Tibial artery (tissue), 4 donors: ENCODE measurements at regions not wholly inside any gene's neighbourhood (a gene's known extent, or its start where the extent isn't known, plus 50 kb on each side); places are given as distances from the start of the nearest gene placed in this dataset.

Experiments
- DNase-seq, 2 donors: peaks; one replicate each; pipeline ENCODE4 v3.0.0-alpha.2; 2019
- H3K27ac ChIP-seq, 2 donors: fragments of 200-600 bp; sonication (generic) in 1 of 2; 1 replicate in 1 of 2; 2 replicates in 1 of 2; pipeline ENCODE4 v1.5.1; 2018 to 2019; ENCODE audit warnings: mild to moderate bottlenecking in 1 of 2
- H3K27me3 ChIP-seq, 2 donors: fragments of 200-600 bp; sonication (generic) in 1 of 2; one replicate each; pipeline versions ENCODE4 v1.5.1 to v1.6.0; 2016 to 2019
- H3K36me3 ChIP-seq, 3 donors: fragments of 200-600 bp; sonication (generic) in 2 of 3; one replicate each; pipeline ENCODE4 v1.5.1; 2016 to 2019; ENCODE audit warnings: mild to moderate bottlenecking in 2 of 3
- H3K4me1 ChIP-seq, 4 donors: fragments of 200-600 bp; sonication (generic) in 2 of 4; 1 replicate in 3 of 4; 2 replicates in 1 of 4; pipeline ENCODE4 v1.5.1; 2016 to 2019
- H3K4me3 ChIP-seq, 2 donors: fragments of 200-600 bp; sonication (generic) in 1 of 2; 1 replicate in 1 of 2; 2 replicates in 1 of 2; pipeline ENCODE4 v1.5.1; 2018 to 2019; ENCODE audit warnings: mild to moderate bottlenecking in 2 of 2
- H3K9me3 ChIP-seq, 3 donors: fragments of 200-600 bp; sonication (generic) in 1 of 3; one replicate each; pipeline ENCODE4 v1.5.1; 2016 to 2019
- CTCF ChIP-seq, 2 experiments: fragments of 200-600 bp in 1 of 2; fragments of 450-650 bp in 1 of 2; IDR thresholded peaks; one replicate each; pipeline ENCODE4 v1.5.1; 2017 to 2019; ENCODE audit warnings: antibody characterized with exemption in 2 of 2, mild to moderate bottlenecking in 1 of 2, moderate library complexity in 1 of 2
- intact Hi-C: fragments of 100-400 bp; cut with DNase I; formaldehyde crosslinking; loops from one replicate; pipeline ENCODE4 v1.15.0; 2023; ENCODE audit warnings: low total_unique reads

- intact Hi-C loops, result no loop called here
- no peak for TF ChIP-seq CTCF (IDR thresholded peaks at IDR 0.05)
These were observed 96.9 kb downstream of the KATNIP start for GRCh38 chr16:27646806-27647205.

GRCh38 chr16:27649021-27649420, 99.1 kb downstream of the KATNIP start:
- intact Hi-C loops, result no loop called here
- H3K27ac ChIP-seq, result no peak overlapping the region
- no peak overlapping the region for H3K4me3 ChIP-seq

More at GRCh38 chr16:27646806-27647205, 96.9 kb downstream of the KATNIP start:
- no peak overlapping the region for H3K27ac ChIP-seq
- H3K4me1 ChIP-seq, result no peaks in the 10 kb centered on the region
- no peak overlapping the region for H3K4me3 ChIP-seq
- H3K9me3 ChIP-seq, result no peaks in the 10 kb centered on the region
- peaks cover 4 to 21% (median 17%) of the 10 kb centered on the region in 3 donors for H3K36me3 ChIP-seq
- DNase-seq, result no peak
- no peaks in the 10 kb centered on the region for H3K27me3 ChIP-seq

GRCh38 chr16:27650073-27650701, 100.2 kb downstream of the KATNIP start:
- intact Hi-C loops, result no loop called here
- DNase-seq, result no peak
- H3K4me3 ChIP-seq, result no peak overlapping the region
- H3K9me3 ChIP-seq, result no peaks in the 10 kb centered on the region
- H3K27ac ChIP-seq, result no peak overlapping the region
- H3K4me1 ChIP-seq, result no peaks in the 10 kb centered on the region
- TF ChIP-seq CTCF (IDR thresholded peaks at IDR 0.05), result no peak
- H3K27me3 ChIP-seq, result no peaks in the 10 kb centered on the region
- H3K36me3 ChIP-seq, result peaks cover 4 to 21% (median 18%) of the 10 kb centered on the region in 3 donors

More at GRCh38 chr16:27649021-27649420, 99.1 kb downstream of the KATNIP start:
- DNase-seq, result no peak
- H3K36me3 ChIP-seq, result peaks cover 4 to 21% (median 17%) of the 10 kb centered on the region in 3 donors
- H3K9me3 ChIP-seq, result no peaks in the 10 kb centered on the region
- TF ChIP-seq CTCF (IDR thresholded peaks at IDR 0.05), result no peak
- H3K4me1 ChIP-seq, result no peaks in the 10 kb centered on the region
- H3K27me3 ChIP-seq, result no peaks in the 10 kb centered on the region

- intact Hi-C loops, result no loop called here
- Histone ChIP-seq H3K4me1 (no peaks in the 10 kb centered on the region), H3K27me3 (no peaks in the 10 kb centered on the region), H3K9me3 (no peaks in the 10 kb centered on the region), H3K4me3 (no peak overlapping the region), H3K27ac (no peak overlapping the region), H3K36me3 (peaks cover 4 to 31% (median 18%) of the 10 kb centered on the region in 3 donors)
- TF ChIP-seq CTCF (IDR thresholded peaks at IDR 0.05), result no peak
- no peak for DNase-seq
These were observed 101.4 kb downstream of the KATNIP start for GRCh38 chr16:27651301-27651700.

- Histone ChIP-seq H3K4me1 (no peaks in the 10 kb centered on the region), H3K27me3 (no peaks in the 10 kb centered on the region), H3K36me3 (peaks cover 0 to 16% (median 14%) of the 10 kb centered on the region in 3 donors), H3K9me3 (no peaks in the 10 kb centered on the region), H3K27ac (no peak overlapping the region), H3K4me3 (no peak overlapping the region)
- no peak for TF ChIP-seq CTCF (IDR thresholded peaks at IDR 0.05)
- no peak for DNase-seq
- intact Hi-C loops, result no loop called here
These were observed 107.9 kb downstream of the KATNIP start for GRCh38 chr16:27657811-27658210.
